Astrocyte (in vitro differentiated cells and primary cell): ENCODE measurements at regions not wholly inside any gene's neighbourhood (a gene's known extent, or its start where the extent isn't known, plus 50 kb on each side); places are given as distances from the start of the nearest gene placed in this dataset.

Experiments
- DNase-seq: peaks from one replicate; pipeline ENCODE4 v3.0.0-alpha.2; 2010; ENCODE audit warnings: low read depth
- FAIRE-seq: peaks from 2 replicates; lab custom pipeline; 2011; peaks lifted over from hg19 to GRCh38; lab: Jason Lieb, UNC
- H2AFZ ChIP-seq: 2 replicates; pipeline ENCODE4 v1.6.0; 2012; ENCODE audit warnings: low read depth, low read length, inconsistent platforms
- H3K27ac ChIP-seq: 2 replicates; pipeline ENCODE4 v1.5.1; 2011; ENCODE audit warnings: low read depth, low read length, inconsistent platforms
- H3K27me3 ChIP-seq: 2 replicates; pipeline ENCODE4 v1.6.0; 2011; ENCODE audit warnings: low read length, inconsistent platforms; ENCODE audit not compliant: insufficient read depth
- H3K36me3 ChIP-seq: 2 replicates; pipeline ENCODE4 v1.5.1; 2011; ENCODE audit warnings: low read length, inconsistent platforms; ENCODE audit not compliant: insufficient read depth
- H3K4me1 ChIP-seq: 2 replicates; pipeline ENCODE4 v1.5.1; 2011; ENCODE audit warnings: low read length, inconsistent platforms; ENCODE audit not compliant: insufficient read depth
- H3K4me2 ChIP-seq: 2 replicates; pipeline ENCODE4 v1.6.0; 2012; ENCODE audit warnings: low read length, inconsistent platforms
- H3K4me3 ChIP-seq: 2 replicates; pipeline ENCODE4 v1.5.1; 2011; ENCODE audit warnings: low read depth, mild to moderate bottlenecking, low read length, inconsistent platforms; ENCODE audit not compliant: insufficient read depth
- H3K79me2 ChIP-seq: 2 replicates; pipeline ENCODE4 v1.6.0; 2012; ENCODE audit warnings: mild to moderate bottlenecking, low read length, inconsistent platforms; ENCODE audit not compliant: insufficient read depth
- H3K9ac ChIP-seq: 2 replicates; pipeline ENCODE4 v1.6.0; 2012; ENCODE audit warnings: mild to moderate bottlenecking, low read length, inconsistent platforms
- H3K9me3 ChIP-seq: 2 replicates; pipeline ENCODE4 v1.5.1; 2012; ENCODE audit warnings: low read depth, mild to moderate bottlenecking, low read length, inconsistent platforms; ENCODE audit not compliant: insufficient read depth
- H4K20me1 ChIP-seq: 2 replicates; pipeline ENCODE4 v1.6.0; 2012; ENCODE audit warnings: low read length, inconsistent platforms; ENCODE audit not compliant: insufficient read depth
- H3K27ac Mint-ChIP-seq: one replicate; pipeline ENCODE4 v1.8.0; 2021; ENCODE audit warnings: mild to moderate bottlenecking, mixed read lengths; ENCODE audit not compliant: unreplicated experiment
- H3K27me3 Mint-ChIP-seq: one replicate; pipeline ENCODE4 v1.8.0; 2021; ENCODE audit warnings: low read depth, mixed read lengths; ENCODE audit not compliant: unreplicated experiment
- H3K36me3 Mint-ChIP-seq: one replicate; pipeline ENCODE4 v1.8.0; 2021; ENCODE audit warnings: low read depth, mixed read lengths; ENCODE audit not compliant: unreplicated experiment
- H3K4me1 Mint-ChIP-seq: one replicate; pipeline ENCODE4 v1.8.0; 2021; ENCODE audit warnings: low read depth, mixed read lengths; ENCODE audit not compliant: unreplicated experiment
- H3K4me3 Mint-ChIP-seq: one replicate; pipeline ENCODE4 v1.8.0; 2021; ENCODE audit warnings: mild to moderate bottlenecking, moderate library complexity, mixed read lengths; ENCODE audit not compliant: unreplicated experiment
- H3K9me3 Mint-ChIP-seq: one replicate; pipeline ENCODE4 v1.8.0; 2021; ENCODE audit warnings: mild to moderate bottlenecking, mixed read lengths; ENCODE audit not compliant: unreplicated experiment
- CTCF ChIP-seq: IDR thresholded peaks from 2 replicates; pipeline ENCODE4 v1.5.1; 2011; ENCODE audit warnings: low read depth, mild to moderate bottlenecking, inconsistent platforms, low read length, moderate library complexity; ENCODE audit not compliant: insufficient read depth
- EZH2 ChIP-seq: IDR thresholded peaks from 2 replicates; pipeline ENCODE4 v1.6.1; 2012; ENCODE audit warnings: mild to moderate bottlenecking, low read length, inconsistent platforms; ENCODE audit not compliant: insufficient read depth

GRCh38 chr5:126370796-126371718, 52.2 kb upstream of the GRAMD2B start:
- Histone ChIP-seq H3K36me3 (no peaks in the 10 kb centered on the region), H4K20me1 (no peaks in the 10 kb centered on the region), H3K79me2 (no peaks in the 10 kb centered on the region), H3K9me3 (no peaks in the 10 kb centered on the region), H2AFZ (no peak overlapping the region), H3K4me3 (no peak overlapping the region), H3K9ac (no peak overlapping the region), H3K4me1 (peaks cover 13% of the 10 kb centered on the region), H3K27ac (no peak overlapping the region), H3K4me2 (peak overlapping the region; percentile 22), H3K27me3 (no peaks in the 10 kb centered on the region)
- no peaks in the 10 kb centered on the region for H3K36me3 Mint-ChIP-seq
- no peaks in the 10 kb centered on the region for H3K27me3 Mint-ChIP-seq
- TF ChIP-seq CTCF (no peak), EZH2 (no peak)
- DNase-seq (peak; percentile 71), FAIRE-seq (peak; percentile 96)
- H3K27ac Mint-ChIP-seq: peak overlapping the region; percentile 50
- no peak overlapping the region for H3K4me3 Mint-ChIP-seq
- peaks cover 44% of the 10 kb centered on the region for H3K4me1 Mint-ChIP-seq
- H3K9me3 Mint-ChIP-seq: no peaks in the 10 kb centered on the region

DNA sequence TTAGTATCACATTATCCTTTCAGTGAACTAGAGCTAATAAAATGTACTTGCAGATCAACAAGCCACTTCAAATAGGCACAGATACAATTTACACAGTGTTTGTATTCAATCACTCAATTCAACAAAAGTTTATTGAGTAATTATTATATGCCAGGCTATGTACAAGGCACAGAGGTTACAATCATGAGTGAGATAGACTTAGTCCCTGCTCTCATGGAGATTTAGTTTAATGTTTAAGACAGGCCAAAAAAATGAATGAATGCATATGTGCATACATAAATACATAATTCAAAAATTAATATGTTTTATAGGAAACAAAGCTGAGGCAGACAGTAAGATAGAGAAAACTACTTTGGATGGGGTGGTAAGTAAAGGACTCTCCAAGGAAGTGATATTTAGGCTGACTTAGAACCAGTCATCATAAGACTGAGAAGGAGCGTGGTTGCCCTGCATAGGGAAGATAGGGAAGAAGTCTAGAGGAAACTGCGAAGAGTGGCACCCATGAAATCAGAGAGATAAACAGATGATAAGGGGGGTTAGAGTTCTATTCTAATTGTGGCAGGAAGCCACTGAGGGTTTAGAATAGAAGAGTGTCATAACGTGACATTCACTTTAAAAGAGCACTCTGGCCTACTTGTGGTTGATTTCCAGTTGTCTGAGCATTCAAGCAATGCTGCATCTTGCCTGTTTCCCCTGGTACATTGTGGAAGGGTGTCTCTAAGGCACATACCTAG, 49.7 kb upstream of the GRAMD2B start:
- H3K9ac ChIP-seq: no peak overlapping the region
- H4K20me1 ChIP-seq: no peaks in the 10 kb centered on the region
- TF ChIP-seq CTCF: no peak
- TF ChIP-seq EZH2: no peak
- Mint-ChIP-seq H3K4me3 (no peak overlapping the region), H3K27me3 (no peaks in the 10 kb centered on the region), H3K27ac (peak overlapping the region; percentile 98), H3K4me1 (peaks cover 57% of the 10 kb centered on the region), H3K9me3 (no peaks in the 10 kb centered on the region), H3K36me3 (no peaks in the 10 kb centered on the region)
- peaks cover 13% of the 10 kb centered on the region for H3K4me1 ChIP-seq
- no peak overlapping the region for H3K4me3 ChIP-seq
- H3K36me3 ChIP-seq: no peaks in the 10 kb centered on the region
- DNase-seq (peak; percentile 82), FAIRE-seq (peak; percentile 100)
- H3K79me2 ChIP-seq: no peaks in the 10 kb centered on the region
- no peak overlapping the region for H2AFZ ChIP-seq
- H3K27ac ChIP-seq: no peak overlapping the region
- no peaks in the 10 kb centered on the region for H3K9me3 ChIP-seq
- H3K27me3 ChIP-seq: no peaks in the 10 kb centered on the region
- no peak overlapping the region for H3K4me2 ChIP-seq
